ENCODE measurements at regions not wholly inside any gene's neighbourhood (a gene's known extent, or its start where the extent isn't known, plus 50 kb on each side); places are given as distances from the start of the nearest gene placed in this dataset.

DNA sequence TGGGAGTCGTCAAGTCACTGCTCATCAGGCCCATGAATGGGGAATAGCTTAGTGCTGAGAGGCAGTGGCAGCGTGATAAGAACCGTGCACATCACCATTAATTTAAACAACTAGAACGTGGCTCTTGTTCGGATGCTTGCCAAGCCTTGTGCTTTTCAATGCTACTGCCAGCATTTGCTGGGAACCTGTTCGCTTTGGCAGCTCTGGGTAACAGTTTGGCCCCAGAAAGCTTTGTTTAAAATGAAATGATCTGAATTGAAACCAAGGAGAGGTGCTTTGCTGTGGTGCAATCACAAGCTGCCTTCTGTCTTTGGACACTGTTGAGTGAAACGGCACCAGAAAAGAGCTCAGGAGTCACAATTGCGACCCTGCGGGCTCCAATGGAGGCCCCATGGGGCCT, 53.5 kb upstream of the OLFM4 start:
- TF ChIP-seq, protein P1, sequence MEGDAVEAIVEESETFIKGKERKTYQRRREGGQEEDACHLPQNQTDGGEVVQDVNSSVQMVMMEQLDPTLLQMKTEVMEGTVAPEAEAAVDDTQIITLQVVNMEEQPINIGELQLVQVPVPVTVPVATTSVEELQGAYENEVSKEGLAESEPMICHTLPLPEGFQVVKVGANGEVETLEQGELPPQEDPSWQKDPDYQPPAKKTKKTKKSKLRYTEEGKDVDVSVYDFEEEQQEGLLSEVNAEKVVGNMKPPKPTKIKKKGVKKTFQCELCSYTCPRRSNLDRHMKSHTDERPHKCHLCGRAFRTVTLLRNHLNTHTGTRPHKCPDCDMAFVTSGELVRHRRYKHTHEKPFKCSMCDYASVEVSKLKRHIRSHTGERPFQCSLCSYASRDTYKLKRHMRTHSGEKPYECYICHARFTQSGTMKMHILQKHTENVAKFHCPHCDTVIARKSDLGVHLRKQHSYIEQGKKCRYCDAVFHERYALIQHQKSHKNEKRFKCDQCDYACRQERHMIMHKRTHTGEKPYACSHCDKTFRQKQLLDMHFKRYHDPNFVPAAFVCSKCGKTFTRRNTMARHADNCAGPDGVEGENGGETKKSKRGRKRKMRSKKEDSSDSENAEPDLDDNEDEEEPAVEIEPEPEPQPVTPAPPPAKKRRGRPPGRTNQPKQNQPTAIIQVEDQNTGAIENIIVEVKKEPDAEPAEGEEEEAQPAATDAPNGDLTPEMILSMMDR (IDR thresholded peaks at IDR 0.05): no peak
- no peak for TF ChIP-seq ZFX (IDR thresholded peaks at IDR 0.05; ENCODE audit: borderline replicate concordance)

Data from 22Rv1 (cell line).